Uterus (tissue), 1 donor: ENCODE measurements at regions not wholly inside any gene's neighbourhood (a gene's known extent, or its start where the extent isn't known, plus 50 kb on each side); places are given as distances from the start of the nearest gene placed in this dataset. TPM values are rescaled to one million over a fixed set of nuclear protein-coding genes. Genes with fewer than 3 reads are reported as not detected.

Experiments
- small RNA-seq: library from RNA; depleted of rRNA; stranded (forward); fragments of <200 nt; gene quantifications from one replicate; pipeline ENCODE3, GENCODE V24; 2016

Small RNAs in the stretch of these regions (small RNA-seq; reads per million reads assigned to genes)
- not detected for gene RN7SL82P
